ENCODE measurements at regions not wholly inside any gene's neighbourhood (a gene's known extent, or its start where the extent isn't known, plus 50 kb on each side); places are given as distances from the start of the nearest gene placed in this dataset.
"Not testable (repeated sequence)": the region's sequence is repeated elsewhere in the genome, so short reads cannot be mapped to it uniquely, and the experiment has no call there.

DNA sequence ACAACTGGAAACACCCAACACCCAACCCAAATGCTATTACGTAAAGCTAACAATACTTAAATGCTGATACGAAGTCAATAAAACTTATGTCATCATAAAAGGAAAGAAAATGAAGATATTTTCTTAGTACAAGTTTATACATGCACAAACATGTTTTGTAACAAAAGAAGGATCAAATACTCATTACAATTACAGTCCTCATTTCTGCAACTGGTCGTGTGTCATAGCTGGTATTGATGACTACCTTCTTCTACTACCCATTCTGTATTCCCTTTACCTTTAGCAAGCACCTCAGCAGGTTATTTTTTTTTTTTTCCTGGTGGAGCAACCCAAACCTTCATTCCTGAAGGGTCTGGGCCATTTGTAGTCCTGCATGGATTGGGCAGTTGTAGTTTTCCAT is 1298.5 kb downstream of the SUCLG1 start:
- DNase-seq (ENCODE audit: low read depth in 2 of 2), result no peak

DNA sequence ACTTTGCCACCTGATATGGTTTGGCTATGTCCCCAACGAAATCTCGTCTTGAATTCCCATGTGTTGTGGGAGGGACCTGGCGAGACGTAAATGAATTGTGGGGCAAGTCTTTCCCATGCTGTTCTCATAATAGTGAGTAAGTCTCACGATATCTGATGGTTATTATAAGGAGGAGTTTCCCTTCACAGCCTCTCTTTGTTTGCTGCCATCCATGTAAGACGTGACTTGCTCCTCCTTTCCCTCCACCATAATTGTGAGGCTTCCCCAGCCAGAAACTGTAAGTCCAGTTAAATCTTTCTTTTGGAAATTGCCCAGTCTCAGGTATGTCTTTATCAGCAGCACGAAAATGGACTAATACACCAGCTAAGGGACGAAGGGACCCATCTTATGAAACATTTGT is 1303.3 kb downstream of the SUCLG1 start:
- no peak for DNase-seq (ENCODE audit: low read depth in 2 of 2)

DNA sequence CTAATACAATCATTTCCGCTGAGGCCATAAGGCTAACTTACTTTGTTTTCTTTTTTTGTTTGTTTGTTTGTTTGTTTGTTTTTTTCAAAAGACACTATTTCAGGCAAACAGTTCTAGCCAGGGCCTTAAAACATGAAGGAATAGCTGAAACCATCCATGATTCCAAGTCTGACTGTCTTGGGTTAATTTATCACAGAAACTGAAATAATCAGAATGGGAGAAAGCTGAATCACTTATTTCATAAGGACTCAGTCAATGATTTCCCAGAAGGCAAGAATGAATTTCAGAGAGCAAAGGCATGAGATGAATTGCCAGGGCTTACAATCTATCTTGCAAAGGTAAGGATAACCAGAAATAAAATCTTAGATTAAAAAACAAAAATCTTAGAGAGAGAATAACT is 1315.1 kb downstream of the SUCLG1 start:
- DNase-seq (ENCODE audit: low read depth in 2 of 2), result no peak

DNA sequence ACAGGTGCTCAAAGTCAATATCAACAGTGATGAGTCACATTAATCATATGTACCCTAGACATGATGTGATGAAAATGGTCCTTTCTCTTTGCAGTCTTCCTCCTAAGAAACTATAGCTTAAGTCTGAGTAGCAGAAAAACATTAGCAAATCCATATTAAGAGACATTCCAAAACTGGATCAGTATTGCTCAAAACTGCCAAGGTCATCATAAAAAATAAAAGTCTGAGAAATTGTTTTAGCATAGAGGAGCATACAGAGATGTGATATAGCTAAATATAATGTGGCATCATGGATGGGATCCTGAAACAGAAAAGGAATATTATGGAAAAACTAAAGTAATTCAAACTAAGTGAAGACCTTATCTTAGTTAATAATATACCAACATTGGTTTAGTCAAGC is 1316.1 kb downstream of the SUCLG1 start:
- DNase-seq (ENCODE audit: low read depth in 2 of 2), result no peak

DNA sequence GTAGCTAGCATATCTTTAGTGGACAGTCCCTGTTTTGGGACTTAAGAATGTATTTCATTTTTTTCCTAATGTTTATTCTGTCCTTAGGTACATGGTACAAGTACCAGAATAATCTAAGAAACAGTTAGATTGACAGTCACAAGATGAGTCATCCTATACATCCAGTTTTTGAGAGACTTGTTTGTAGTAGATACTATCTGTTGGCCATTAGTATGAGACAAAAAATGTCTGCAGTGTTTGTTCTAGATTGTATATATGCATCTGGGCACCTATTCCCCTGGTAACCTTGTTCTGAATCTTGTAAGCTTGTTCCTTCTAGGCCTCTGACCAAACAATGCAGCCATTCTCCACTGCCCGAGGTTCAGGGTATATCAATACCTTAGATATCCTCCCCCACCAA is 1343.5 kb downstream of the SUCLG1 start:
- DNase-seq (ENCODE audit: low read depth in 2 of 2), result no peak

DNA sequence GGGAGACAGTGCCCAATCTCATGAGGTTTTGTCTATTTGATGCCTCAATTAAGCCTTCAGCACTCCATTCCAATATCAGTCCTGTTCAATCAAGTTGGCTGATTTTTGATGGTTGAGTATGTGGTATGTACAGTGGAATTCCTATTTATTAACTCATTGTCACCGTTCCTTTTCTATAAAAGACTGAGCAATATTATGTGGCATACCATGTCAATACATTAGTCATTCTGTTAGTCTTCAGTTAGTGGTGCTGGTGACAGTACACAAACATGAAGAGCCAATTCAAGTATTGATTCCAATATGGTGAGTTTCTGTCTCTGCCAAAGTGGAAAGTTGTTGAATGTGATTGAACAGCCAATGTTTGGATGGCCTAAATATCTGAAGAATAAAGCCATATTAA is 1343.9 kb downstream of the SUCLG1 start:
- DNase-seq (ENCODE audit: low read depth in 2 of 2), result no peak

DNA sequence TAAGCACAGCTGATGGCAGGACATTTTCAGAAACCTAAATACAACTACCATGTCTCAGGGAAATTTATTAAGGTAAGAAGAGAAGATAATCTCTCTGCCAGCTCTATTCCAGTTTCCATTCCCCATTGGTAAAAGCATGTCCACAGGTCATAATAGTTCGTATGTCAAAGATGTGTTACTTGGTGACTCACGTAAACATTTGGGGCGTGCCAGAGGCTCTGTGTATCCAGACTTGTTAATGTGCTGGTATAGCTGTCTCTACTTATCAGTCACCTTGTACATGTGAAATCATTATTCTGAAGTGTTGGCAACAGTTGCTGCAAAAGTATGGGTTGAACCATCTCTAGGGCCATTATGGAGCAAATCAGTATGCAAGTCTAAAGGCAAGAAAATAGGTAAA is 1345.1 kb downstream of the SUCLG1 start:
- no peak for DNase-seq (ENCODE audit: low read depth in 2 of 2)

DNA sequence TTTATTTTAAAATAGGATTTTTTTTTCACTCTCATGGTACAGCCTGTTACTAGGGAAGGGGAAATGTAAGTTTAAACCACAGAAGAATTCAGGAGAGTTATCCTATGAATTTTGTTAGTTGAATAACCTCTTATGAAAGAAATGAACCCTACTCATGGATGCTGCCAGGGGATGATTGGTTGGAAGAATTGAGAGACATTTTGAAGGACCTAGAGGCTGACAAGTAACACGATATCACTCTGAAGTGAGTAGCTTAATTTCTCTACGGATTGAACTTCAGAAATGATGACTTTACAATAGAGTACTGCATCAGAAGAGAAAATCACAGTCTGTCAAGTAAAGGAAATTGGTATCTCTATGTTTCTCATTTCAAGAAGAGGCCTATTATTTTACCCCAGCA is 1346.2 kb downstream of the SUCLG1 start:
- DNase-seq (ENCODE audit: low read depth in 2 of 2), result no peak

DNA sequence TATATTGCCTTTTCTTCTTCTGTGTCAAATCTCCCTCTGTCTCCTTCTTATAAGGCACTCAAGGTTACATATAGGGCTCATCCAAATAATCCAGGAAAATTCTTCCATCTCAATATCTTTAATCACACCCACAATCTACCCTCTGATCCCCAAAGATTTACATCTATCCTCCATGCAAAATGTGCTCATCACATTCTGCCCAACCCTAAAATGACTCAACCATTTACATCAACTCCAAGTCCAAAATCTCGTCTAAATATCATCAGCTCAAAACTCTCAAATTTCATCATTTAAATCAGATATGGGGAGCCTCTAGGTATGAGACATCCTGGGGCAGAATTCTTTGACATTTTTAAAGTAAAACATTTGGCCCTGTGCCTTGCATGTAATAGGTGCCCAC is 1349.8 kb downstream of the SUCLG1 start:
- DNase-seq (ENCODE audit: low read depth in 2 of 2), result no peak

DNA sequence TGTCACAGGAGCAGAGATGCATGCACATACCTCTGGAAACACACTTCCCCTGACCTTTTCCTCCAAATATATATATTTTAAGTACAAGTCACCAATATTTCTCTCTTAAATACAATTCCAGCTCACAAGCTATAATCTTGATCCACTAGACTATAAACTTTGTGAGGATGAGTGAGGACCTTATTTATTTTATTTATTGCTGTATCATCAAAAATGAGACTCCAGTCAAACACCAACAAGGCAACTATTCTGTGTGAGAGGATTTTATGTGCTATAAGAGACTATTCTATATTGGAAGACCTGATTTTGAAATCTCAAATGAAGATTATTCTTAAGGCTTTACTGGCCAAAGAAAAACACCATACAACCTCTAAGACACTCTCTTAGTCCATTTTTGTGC is 1352.2 kb downstream of the SUCLG1 start:
- DNase-seq (ENCODE audit: low read depth in 2 of 2), result no peak

DNA sequence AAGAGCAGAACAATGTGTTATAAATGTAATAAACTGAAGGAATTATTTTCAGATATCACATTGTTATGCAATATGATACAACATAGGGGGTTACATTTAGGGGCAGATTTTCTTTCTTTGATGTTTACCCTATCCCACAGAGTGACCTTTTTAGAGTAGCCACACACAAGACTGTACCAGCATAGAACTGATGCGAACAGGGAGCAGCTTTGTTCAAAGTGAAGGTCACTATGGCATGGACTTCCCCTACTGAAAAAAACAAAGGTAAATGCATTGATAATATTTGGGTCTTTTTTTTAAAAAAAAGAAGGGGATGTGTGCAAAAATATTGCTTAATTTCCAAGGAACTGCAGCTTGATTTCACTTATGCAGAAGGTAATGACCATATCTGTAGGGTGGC is 1354.9 kb downstream of the SUCLG1 start:
- DNase-seq (ENCODE audit: low read depth in 2 of 2), result no peak

DNA sequence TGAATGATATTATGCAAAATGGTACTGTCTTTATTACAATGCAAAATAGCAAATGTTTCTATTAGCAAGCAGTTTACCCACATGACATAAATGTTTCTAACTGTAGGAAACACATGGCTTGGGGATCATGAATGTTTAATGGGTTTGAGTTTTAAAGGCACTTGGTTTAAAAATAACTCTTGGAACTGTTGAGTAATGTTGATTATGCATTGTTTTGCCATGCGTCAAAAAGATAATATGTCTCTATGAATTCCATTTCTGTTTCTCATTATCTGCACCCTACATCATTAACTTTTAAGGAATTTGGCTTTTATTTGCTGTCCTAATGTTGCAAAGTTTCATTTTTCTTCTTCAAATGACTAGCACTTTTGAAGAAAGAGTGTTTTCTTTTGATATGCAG is 1355.5 kb downstream of the SUCLG1 start:
- no peak for DNase-seq (ENCODE audit: low read depth in 2 of 2)

DNA sequence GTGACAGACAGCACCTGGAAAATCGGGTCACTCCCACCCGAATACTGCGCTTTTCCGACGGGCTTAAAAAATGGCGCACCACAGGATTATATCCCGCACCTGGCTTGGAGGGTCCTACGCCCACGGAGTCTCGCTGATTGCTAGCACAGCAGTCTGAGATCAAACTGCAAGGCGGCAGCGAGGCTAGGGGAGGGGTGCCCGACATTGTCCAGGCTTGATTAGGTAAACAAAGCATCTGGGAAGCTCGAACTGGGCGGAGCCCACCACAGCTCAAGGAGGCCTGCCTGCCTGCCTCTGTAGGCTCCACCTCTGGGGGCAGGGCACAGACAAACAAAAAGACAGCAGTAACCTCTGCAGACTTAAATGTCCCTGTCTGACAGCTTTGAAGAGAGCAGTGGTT is 1370.0 kb downstream of the SUCLG1 start:
- DNase-seq (ENCODE audit: low read depth in 2 of 2), result not testable (repeated sequence)

DNA sequence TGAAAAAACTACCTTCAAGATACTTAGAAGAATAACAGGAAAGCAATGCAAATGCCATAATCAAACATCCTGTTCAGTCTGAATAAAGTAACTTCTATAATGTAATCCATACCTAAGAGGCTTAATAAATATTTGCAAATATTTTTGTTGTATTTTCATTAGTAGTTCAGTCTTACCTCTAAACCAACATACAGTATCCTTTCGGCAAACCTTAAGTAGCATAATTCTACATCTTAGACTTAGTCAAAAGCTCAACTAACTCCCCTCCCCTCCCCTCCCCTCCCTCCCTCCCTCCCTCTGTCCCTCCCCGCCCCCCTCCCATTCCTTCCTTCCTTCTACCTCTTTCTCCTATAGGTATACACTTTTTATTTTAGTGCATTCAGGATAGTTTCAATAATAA is 1373.2 kb downstream of the SUCLG1 start:
- DNase-seq (ENCODE audit: low read depth in 2 of 2), result no peak

DNA sequence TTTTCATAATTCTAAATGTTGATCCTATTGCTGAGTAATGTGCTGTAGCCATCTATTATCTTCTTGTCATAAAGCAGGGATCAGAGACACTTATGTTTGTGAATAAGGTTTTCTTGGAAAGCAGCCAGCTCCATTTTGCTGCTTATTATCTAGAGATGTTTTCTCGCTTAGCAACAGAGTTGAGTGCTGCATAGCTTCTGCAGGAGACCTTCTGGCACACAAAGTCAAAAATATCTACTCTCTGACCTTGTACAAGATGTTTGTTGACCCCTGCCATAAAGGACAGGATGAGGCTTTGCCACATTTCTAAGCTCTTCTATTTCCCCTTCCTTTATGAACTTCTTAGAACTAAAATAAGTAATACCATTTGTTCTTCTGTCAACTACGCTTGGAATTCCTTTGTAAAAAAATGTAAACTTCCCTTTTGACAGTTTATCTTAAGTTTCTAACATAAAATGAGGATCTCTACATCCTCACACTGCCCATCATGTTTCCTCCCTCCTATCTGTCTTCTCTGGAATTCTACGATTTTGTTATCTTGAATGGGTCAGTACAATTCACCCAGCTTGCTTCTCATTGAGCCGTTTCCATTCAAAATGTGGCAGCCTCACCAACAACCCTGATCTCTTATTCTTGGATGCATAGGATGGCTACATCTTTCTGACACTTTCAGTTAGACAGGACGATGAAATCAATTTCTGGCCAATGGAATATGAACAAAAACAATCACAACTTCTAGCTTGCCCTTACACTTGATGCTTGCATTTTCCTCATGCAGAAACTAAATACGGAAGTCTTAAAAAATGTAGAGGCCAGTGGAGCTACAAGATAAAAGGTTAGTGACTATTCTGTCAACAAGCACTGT is 1377.0 kb downstream of the SUCLG1 start:
- no peak for DNase-seq (ENCODE audit: low read depth in 2 of 2)

DNA sequence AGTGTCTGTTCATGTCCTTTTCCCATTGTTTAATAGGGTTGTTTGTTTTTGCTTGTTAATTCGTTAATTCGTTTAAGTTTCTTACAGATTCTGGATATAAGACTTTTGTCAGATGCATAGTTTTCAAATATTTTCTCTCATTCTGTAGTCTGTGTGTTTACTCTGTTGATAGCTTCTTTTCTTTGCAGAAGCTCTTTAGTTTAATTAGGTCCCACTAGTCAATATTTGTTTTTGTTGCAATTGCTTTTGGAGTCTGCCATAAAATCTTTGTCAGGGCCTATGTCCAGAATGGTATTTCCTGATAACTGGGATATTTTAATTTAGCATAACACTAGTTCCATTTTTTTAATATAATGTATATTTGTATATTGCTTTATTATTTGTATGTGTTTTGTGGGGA is 1380.1 kb downstream of the SUCLG1 start:
- no peak for DNase-seq (ENCODE audit: low read depth in 2 of 2)

DNA sequence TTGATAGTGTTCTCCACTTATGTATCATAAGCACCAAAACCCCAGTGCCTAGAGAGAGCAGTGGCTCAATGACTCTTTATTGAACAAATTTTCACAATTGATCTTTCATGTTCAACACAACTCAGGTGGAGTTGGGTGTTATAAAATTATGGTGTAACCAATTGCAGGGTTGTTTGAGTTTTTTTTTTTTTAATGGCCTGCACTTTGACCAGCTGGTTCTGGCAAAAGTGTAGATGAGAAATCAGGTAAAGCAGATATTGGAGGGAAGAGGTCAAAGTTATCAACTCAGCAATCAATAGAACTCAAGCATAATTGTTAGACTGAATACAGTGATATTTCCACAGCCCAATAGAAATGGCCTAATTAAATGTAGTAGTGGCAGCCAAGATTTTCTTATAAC is 1386.3 kb downstream of the SUCLG1 start:
- no peak for DNase-seq (ENCODE audit: low read depth in 2 of 2)

DNA sequence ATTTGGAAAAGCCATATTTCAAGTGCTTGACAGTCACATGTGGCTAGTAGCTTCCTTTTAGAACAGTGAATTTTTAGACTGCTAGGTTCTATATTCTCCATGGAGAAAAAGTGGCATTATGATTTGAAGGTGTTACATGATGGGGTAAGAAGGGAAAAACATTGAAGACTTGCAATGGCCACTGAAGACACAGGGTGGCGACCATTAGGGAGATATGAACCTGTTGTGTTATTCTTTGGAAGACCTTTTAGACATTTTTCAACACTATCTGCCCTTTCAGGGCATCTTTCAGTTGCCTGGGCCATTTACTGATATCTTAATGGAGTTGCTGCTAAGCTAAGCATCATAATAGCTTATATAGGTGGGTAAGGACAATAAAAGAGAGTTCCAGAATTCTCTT is 1387.2 kb downstream of the SUCLG1 start:
- DNase-seq (ENCODE audit: low read depth in 2 of 2), result no peak

DNA sequence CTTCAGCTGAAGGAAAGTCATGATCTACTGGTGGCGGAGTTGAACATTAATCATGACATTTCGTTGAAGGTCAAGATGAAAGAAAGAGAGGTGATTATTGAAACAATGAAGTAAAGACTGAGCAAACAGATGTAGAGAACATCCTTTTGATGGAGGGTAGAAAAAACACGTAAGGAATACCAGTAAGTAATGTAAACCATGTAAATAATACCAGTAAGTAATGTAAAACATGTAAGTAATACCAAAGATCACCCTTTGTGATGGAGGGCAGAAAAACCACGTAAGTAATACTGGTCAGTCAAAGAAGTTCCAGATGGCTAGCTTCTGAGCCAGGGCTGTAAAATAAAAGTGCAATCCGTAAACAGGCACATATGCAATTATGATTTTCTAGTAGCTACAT is 1387.7 kb downstream of the SUCLG1 start:
- DNase-seq (ENCODE audit: low read depth in 2 of 2), result no peak

DNA sequence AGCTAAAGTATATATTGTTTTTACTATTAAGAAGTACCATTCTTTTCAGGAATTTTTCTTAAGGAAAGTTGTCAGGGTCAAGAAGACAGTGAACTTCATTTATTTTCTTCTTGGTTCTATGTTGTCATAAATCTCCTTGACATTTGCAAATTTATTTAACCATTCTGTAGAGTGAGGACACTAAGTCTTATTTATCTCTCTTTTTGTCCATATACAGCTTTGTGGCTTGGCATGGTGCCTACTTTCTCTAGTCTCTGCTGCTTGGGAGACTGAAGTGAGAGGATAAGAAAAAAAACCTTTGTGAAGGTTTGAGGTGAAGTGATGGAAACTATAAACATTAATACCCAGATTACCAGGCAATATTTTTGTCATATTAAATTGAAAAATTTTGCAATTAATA is 1389.4 kb downstream of the SUCLG1 start:
- DNase-seq (ENCODE audit: low read depth in 2 of 2), result no peak

DNA sequence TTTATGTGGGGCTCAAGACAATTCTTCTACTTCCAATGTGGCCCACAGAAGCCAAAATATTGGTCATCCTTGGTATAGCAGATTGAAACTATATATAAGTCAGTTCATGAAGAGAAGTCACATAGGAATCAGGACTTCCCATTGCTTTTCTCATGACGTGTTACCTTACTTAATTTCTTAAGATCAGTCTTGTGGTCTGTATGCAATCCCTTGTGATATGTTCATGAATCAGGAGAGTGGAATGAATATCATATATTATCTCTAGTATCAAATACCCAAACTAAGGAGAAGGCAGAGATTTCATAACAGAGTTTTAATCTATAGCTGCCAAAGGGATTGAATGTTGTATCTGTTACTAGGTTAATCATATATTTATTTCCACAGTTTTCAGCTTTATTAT is 1390.4 kb downstream of the SUCLG1 start:
- DNase-seq (ENCODE audit: low read depth in 2 of 2), result no peak

DNA sequence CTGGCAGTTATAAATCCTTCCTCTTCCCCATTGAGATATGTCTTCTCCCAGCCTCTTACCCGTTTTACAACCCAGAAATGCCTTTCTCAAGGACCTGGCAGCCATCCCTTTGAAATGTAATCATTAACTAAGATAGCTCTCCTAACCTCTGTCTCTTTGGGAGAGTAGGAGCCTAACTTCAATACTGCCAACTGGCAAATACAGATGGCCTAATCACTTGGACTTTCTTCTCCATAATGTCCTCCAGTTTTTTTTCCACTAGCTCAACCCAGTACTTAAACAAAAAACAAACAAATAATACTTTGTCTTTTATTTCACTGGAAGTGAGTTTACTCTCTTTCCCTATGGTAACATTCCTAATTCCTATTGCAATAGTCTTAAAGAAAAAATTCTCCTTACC is 1391.1 kb downstream of the SUCLG1 start:
- no peak for DNase-seq (ENCODE audit: low read depth in 2 of 2)

DNA sequence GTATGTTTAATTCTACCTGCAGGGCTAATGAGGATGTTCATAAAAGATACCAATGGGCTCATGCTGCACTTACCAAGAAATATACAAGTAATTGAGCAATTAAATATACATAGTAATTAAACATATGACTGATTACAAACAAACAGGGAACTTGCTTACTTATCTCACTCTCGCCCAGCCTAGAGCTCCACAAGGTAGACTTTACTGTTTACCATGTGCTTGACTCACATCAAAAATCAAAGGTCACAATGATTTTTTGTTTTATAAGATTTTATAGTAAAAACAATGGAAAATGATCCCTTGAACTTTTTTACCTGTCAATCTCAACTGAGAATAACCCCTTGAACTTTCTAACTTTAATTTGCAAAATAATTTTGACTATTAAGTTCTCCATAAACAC is 1395.1 kb downstream of the SUCLG1 start:
- DNase-seq (ENCODE audit: low read depth in 2 of 2), result no peak

DNA sequence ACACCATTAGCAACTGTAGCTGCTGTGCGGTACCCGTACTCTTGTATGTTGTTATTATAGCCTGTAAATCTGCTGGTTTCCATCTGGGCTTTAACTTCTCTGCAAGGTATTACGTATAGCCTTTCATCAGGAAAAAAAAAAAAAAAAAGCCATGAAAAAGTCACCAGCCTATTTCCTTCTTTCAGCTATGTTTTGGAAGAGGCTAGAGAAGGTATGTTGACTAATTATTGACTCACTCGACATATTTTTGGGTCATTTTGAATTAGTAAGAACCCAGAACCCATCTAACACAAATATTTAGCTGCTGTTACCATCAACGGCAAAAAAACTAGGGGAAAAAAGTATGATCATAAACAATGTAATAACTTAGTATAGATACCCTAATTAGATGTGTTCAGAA is 1395.6 kb downstream of the SUCLG1 start:
- DNase-seq (ENCODE audit: low read depth in 2 of 2), result no peak
